Activated T-cell treated with anti-CD3 and anti-CD28 coated beads, Interleukin-2, amount 50 U/mL, for 72 hours (primary cell): ENCODE measurements at regions not wholly inside any gene's neighbourhood (a gene's known extent, or its start where the extent isn't known, plus 50 kb on each side); places are given as distances from the start of the nearest gene placed in this dataset.
"Not testable (repeated sequence)": the region's sequence is repeated elsewhere in the genome, so short reads cannot be mapped to it uniquely, and the experiment has no call there.

Source experiments
- ATAC-seq, 2 donors: fragments of 150-1000 bp; cut with Tn5 transposase; replicated peaks in 1 of 2; 2 replicates each; pipeline ENCODE4 v1.10.0; 2021; ENCODE audit warnings: moderate library complexity in 2 of 2, mild to moderate bottlenecking in 1 of 2
- DNase-seq, 2 donors: peaks; one replicate each; pipeline ENCODE4 v3.0.0; 2021 to 2022; ENCODE audit warnings: mixed read lengths in 1 of 2
- H3K27ac Mint-ChIP-seq: one replicate; pipeline ENCODE4 v1.8.0; 2022; ENCODE audit warnings: mild to moderate bottlenecking, moderate library complexity, mixed read lengths
- H3K27me3 Mint-ChIP-seq: one replicate; pipeline ENCODE4 v1.8.0; 2022; ENCODE audit warnings: low read depth, mixed read lengths
- H3K36me3 Mint-ChIP-seq, 2 donors: one replicate each; pipeline ENCODE4 v1.8.0; 2022; ENCODE audit warnings: mixed read lengths in 2 of 2, mild to moderate bottlenecking in 1 of 2; ENCODE audit not compliant: insufficient read depth in 2 of 2
- H3K4me1 Mint-ChIP-seq: one replicate; pipeline ENCODE4 v1.8.0; 2022; ENCODE audit warnings: low read depth, mixed read lengths
- H3K4me3 Mint-ChIP-seq, 2 donors: one replicate each; pipeline ENCODE4 v1.8.0; 2022; ENCODE audit warnings: mild to moderate bottlenecking in 2 of 2, mixed read lengths in 2 of 2, moderate library complexity in 2 of 2
- H3K9me3 Mint-ChIP-seq, 2 donors: one replicate each; pipeline ENCODE4 v1.8.0; 2022; ENCODE audit warnings: mixed read lengths in 2 of 2

GRCh38 chr7:110541962-110542361, 549.0 kb upstream of the LRRN3 start:
- no peaks in the 10 kb centered on the region for H3K4me1 Mint-ChIP-seq
- DNase-seq (no peak), ATAC-seq (no peak)
- no peaks in the 10 kb centered on the region for H3K27me3 Mint-ChIP-seq
- peaks cover 2 to 4% of the 10 kb centered on the region in 2 donors for H3K9me3 Mint-ChIP-seq
- no peak overlapping the region for H3K27ac Mint-ChIP-seq
- no peak overlapping the region for H3K4me3 Mint-ChIP-seq
- H3K36me3 Mint-ChIP-seq, result no peaks in the 10 kb centered on the region

GRCh38 chr7:110544194-110544593, 546.7 kb upstream of the LRRN3 start:
- H3K36me3 Mint-ChIP-seq, result no peaks in the 10 kb centered on the region
- no peaks in the 10 kb centered on the region for H3K4me1 Mint-ChIP-seq
- no peak overlapping the region for H3K4me3 Mint-ChIP-seq
- no peak for DNase-seq
- no peak overlapping the region for H3K27ac Mint-ChIP-seq
- no peak for ATAC-seq
- peaks cover 0 to 4% of the 10 kb centered on the region in 2 donors for H3K9me3 Mint-ChIP-seq
- H3K27me3 Mint-ChIP-seq, result no peaks in the 10 kb centered on the region

DNA sequence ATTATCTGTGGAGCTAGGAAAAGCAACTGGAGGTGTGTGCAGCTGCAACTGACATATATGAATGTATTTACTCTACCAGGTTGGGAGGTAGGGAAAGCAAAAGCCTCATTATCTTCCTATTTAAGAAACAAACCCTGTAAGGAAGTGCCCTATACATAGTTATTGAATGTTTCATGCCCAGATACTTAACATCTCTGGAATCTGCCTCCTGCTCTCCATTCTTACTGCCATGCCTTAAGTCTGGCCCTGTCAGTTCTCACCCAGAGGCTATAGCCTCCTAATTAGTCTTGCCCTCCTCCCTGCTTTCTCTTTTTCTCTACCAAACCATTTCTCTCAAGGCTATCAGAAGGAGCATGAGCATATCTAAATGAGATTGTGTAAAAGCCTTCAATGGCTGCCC, 542.6 kb upstream of the LRRN3 start:
- H3K4me1 Mint-ChIP-seq, result no peaks in the 10 kb centered on the region

DNA sequence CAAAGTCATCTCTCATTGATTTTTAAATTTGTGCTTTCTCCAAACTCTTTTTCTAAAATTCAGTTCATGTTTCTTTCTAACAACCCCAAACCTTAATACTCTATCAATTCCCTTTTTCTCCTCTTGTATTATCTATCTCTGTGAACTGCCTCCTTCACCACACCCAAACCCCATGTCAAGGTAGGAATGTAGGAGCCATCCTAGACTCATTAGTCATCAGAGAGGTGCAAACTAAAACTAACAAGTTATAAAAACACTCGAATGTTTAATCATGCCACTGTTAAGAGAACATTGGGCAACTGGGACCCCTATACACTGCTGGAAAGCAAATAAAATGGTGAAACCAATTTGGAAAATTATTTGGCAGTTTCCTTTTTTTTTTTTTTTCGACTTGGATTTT, 533.8 kb upstream of the LRRN3 start:
- H3K4me1 Mint-ChIP-seq, result no peaks in the 10 kb centered on the region
- peaks cover 7 to 8% of the 10 kb centered on the region in 2 donors for H3K9me3 Mint-ChIP-seq
- no peak overlapping the region for H3K4me3 Mint-ChIP-seq
- H3K27ac Mint-ChIP-seq, result no peak overlapping the region
- no peak for ATAC-seq
- no peak for DNase-seq
- peaks cover 3 to 4% of the 10 kb centered on the region in 2 donors for H3K36me3 Mint-ChIP-seq
- H3K27me3 Mint-ChIP-seq, result no peaks in the 10 kb centered on the region

More for the DNA sequence above, 542.6 kb upstream of the LRRN3 start:
- H3K36me3 Mint-ChIP-seq, result peaks cover 0 to 6% of the 10 kb centered on the region in 2 donors
- DNase-seq (no peak), ATAC-seq (no peak)
- H3K9me3 Mint-ChIP-seq, result peaks cover 4 to 18% of the 10 kb centered on the region in 2 donors
- no peak overlapping the region for H3K4me3 Mint-ChIP-seq
- H3K27ac Mint-ChIP-seq, result no peak overlapping the region
- no peaks in the 10 kb centered on the region for H3K27me3 Mint-ChIP-seq

DNA sequence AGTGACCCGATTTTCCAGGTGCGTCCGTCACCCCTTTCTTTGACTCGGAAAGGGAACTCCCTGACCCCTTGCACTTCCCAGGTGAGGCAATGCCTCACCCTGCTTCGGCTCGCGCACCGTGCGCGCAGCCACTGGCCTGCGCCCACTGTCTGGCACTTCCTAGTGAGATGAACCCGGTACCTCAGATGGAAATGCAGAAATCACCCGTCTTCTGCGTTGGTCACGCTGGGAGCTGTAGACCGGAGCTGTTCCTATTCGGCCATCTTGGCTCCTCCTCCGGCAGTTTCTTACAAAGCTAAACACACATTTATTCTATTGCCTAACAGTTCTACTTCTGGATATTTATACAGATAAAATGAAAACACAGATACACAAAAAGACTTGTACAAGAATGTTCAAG, 527.6 kb upstream of the LRRN3 start:
- H3K36me3 Mint-ChIP-seq, H3K27ac Mint-ChIP-seq, H3K4me3 Mint-ChIP-seq, H3K4me1 Mint-ChIP-seq, H3K9me3 Mint-ChIP-seq, H3K27me3 Mint-ChIP-seq, ATAC-seq, DNase-seq: not testable (repeated sequence)

DNA sequence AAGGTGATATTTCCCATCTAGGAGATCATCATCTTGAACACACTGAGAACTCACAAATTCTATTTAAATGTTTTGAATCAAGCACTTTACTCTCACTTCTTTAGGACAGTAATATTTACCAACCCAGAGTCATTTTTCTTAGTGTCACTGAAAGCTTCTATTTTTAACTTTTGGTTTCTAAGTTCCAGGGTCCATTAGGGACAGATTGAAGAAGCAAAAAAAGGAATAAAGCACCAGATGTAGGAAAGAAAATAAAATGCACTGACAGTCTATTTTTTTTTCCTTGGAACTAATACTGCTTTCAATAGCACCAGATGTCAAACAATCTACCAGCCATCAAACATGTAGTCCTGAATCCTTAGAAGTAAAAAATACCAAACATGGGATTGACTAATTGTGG, 526.7 kb upstream of the LRRN3 start:
- H3K4me1 Mint-ChIP-seq, result no peaks in the 10 kb centered on the region
- no peak for ATAC-seq
- no peaks in the 10 kb centered on the region for H3K9me3 Mint-ChIP-seq
- no peak overlapping the region for H3K4me3 Mint-ChIP-seq
- DNase-seq, result no peak
- H3K36me3 Mint-ChIP-seq, result no peaks in the 10 kb centered on the region
- H3K27me3 Mint-ChIP-seq, result no peaks in the 10 kb centered on the region
- H3K27ac Mint-ChIP-seq, result no peak overlapping the region

- Mint-ChIP-seq H3K27ac (no peak overlapping the region), H3K4me3 (no peak overlapping the region), H3K4me1 (no peaks in the 10 kb centered on the region), H3K9me3 (no peaks in the 10 kb centered on the region), H3K36me3 (no peaks in the 10 kb centered on the region), H3K27me3 (no peaks in the 10 kb centered on the region)
- no peak for DNase-seq
- ATAC-seq, result no peak
Measured at GRCh38 chr7:110568388-110568787, 522.5 kb upstream of the LRRN3 start.

- H3K4me1 Mint-ChIP-seq, result no peaks in the 10 kb centered on the region
- H3K36me3 Mint-ChIP-seq, result no peaks in the 10 kb centered on the region
- no peaks in the 10 kb centered on the region for H3K9me3 Mint-ChIP-seq
- H3K4me3 Mint-ChIP-seq, result no peak overlapping the region
- H3K27me3 Mint-ChIP-seq, result no peaks in the 10 kb centered on the region
- DNase-seq (no peak), ATAC-seq (no peak)
- H3K27ac Mint-ChIP-seq, result no peak overlapping the region
Measured at GRCh38 chr7:110568932-110569331, 522.0 kb upstream of the LRRN3 start.

- no peak overlapping the region for H3K27ac Mint-ChIP-seq
- no peak for DNase-seq
- H3K36me3 Mint-ChIP-seq, result no peaks in the 10 kb centered on the region
- H3K4me3 Mint-ChIP-seq, result no peak overlapping the region
- no peaks in the 10 kb centered on the region for H3K4me1 Mint-ChIP-seq
- H3K27me3 Mint-ChIP-seq, result no peaks in the 10 kb centered on the region
- no peaks in the 10 kb centered on the region for H3K9me3 Mint-ChIP-seq
- ATAC-seq, result no peak
Measured at GRCh38 chr7:110569486-110570205, 521.3 kb upstream of the LRRN3 start.

DNA sequence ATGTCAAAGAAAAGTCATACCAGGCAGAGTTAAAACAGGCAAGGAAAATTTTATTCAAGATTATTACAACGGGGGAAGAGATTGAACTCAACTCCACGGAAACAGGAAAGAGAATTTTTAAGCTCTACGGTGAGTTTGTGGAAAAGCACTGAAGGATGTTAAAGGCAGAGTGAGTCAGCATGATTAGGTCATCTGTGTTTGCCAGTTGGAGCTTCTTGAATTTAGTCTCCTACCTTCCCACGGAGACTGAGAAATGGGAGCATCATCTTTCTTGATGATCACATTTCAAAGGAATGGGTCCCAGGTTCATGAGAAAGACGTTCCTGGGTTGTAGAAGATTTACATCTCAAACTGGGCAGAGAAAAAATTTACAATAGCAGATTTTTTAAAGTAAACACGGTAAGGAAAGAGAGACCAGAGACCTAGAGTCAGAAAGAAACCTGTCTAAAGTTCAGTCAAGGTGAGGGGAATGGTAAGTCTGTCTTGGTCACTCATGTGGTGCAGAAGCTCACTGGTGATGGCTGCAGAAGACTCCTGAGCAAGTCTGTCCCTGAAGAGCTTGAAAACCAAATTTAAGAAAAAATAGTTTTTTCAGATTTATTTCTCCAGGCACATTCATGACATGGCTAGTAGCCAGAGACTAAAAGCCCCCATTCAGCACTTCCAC, 516.9 kb upstream of the LRRN3 start:
- H3K4me1 Mint-ChIP-seq, result no peaks in the 10 kb centered on the region
- H3K36me3 Mint-ChIP-seq, result no peaks in the 10 kb centered on the region
- no peak for ATAC-seq

GRCh38 chr7:110587294-110587693, 503.6 kb upstream of the LRRN3 start:
- ATAC-seq (no peak), DNase-seq (no peak)
- no peaks in the 10 kb centered on the region for H3K4me1 Mint-ChIP-seq
- no peaks in the 10 kb centered on the region for H3K27me3 Mint-ChIP-seq
- no peak overlapping the region for H3K27ac Mint-ChIP-seq
- H3K4me3 Mint-ChIP-seq, result no peak overlapping the region
- no peaks in the 10 kb centered on the region for H3K36me3 Mint-ChIP-seq
- peaks cover 0 to 2% of the 10 kb centered on the region in 2 donors for H3K9me3 Mint-ChIP-seq

More for the DNA sequence above, 516.9 kb upstream of the LRRN3 start:
- no peaks in the 10 kb centered on the region for H3K9me3 Mint-ChIP-seq
- no peak overlapping the region for H3K4me3 Mint-ChIP-seq
- no peak for DNase-seq
- no peaks in the 10 kb centered on the region for H3K27me3 Mint-ChIP-seq
- no peak overlapping the region for H3K27ac Mint-ChIP-seq

DNA sequence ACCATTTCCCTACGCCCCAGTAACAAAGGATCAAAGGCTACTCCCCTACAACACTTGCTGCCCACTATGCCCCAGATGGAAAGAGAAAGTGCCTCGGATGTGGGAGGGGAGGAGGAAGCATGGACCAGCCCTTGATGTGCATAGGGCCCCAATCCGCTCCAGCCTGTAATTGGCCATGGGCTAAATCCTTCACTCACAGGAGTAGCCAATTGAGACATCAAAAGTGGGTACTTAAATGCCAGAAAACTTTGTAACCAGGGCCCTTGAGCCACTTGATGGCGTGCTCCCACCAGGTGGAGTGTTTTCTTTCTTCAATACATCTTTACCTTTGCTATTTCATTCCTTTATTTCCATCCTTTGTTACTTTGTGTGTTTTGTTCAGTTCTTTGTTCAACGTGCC, 500.5 kb upstream of the LRRN3 start:
- ATAC-seq (no peak), DNase-seq (no peak)
- H3K4me3 Mint-ChIP-seq, result no peak overlapping the region
- H3K27me3 Mint-ChIP-seq, result no peaks in the 10 kb centered on the region
- no peak overlapping the region for H3K27ac Mint-ChIP-seq
- no peaks in the 10 kb centered on the region for H3K9me3 Mint-ChIP-seq
- no peaks in the 10 kb centered on the region for H3K4me1 Mint-ChIP-seq
- no peaks in the 10 kb centered on the region for H3K36me3 Mint-ChIP-seq

GRCh38 chr7:110591341-110591740, 499.6 kb upstream of the LRRN3 start:
- DNase-seq (no peak), ATAC-seq (peak; percentile 22 to 63)
- Mint-ChIP-seq H3K4me3 (no peak overlapping the region), H3K27me3 (no peaks in the 10 kb centered on the region), H3K27ac (peak overlapping the region; percentile 17), H3K9me3 (no peaks in the 10 kb centered on the region), H3K36me3 (no peaks in the 10 kb centered on the region), H3K4me1 (no peaks in the 10 kb centered on the region)

GRCh38 chr7:110592557-110592956, 498.4 kb upstream of the LRRN3 start:
- Mint-ChIP-seq H3K4me1 (no peaks in the 10 kb centered on the region), H3K27me3 (no peaks in the 10 kb centered on the region), H3K36me3 (no peaks in the 10 kb centered on the region), H3K4me3 (no peak overlapping the region), H3K9me3 (no peaks in the 10 kb centered on the region), H3K27ac (no peak overlapping the region)
- ATAC-seq (no peak), DNase-seq (no peak)
